ELR (cell line): ENCODE measurements at regions not wholly inside any gene's neighbourhood (a gene's known extent, or its start where the extent isn't known, plus 50 kb on each side); places are given as distances from the start of the nearest gene placed in this dataset.

Experiments used
- DNase-seq: peaks from one replicate; pipeline ENCODE4 v3.0.0-alpha.2; 2015; ENCODE audit warnings: low read depth

- no peak for DNase-seq
Measured at GRCh38 chr4:123323998-123324397, 72.6 kb upstream of the SPRY1 start.

DNA sequence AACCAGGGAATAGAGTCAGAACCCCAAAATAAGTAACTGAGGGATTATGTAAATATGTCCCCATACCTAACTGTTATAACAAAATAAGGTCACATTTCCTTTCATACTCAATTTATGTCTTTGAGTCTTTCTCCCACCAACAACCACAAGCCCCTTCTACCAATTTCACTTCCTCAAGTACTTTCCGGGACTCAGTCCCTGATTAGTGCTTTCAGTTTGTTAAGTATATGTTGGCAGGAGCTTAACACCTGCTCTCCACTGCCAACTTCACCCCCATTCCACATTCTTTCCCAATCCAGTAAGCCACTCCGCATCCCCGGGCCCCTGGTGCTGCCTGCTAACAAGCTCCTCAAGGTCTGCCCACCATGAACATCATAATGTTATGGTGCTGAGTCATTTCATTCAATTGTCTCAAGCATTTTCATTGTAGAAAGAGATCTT, 71.3 kb upstream of the SPRY1 start:
- no peak for DNase-seq

DNA sequence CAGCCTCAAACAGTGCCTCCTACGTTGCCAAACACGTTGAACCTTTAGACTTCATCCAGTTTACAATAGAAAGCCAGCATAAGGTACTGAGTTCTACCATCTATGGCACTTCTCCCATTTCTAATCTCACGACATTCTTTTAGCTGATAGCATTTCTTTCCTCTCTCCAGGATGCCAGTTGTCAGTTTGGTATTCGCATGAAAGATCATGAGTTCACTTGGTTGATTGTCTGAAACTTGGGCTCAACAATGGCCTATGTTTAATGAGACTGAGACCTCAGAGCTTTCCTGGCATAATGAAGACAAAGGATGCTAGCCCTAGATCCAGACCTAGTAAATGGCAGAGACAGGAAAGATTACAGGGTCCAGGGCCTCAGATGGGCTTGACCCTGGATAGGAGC, 69.2 kb upstream of the SPRY1 start:
- DNase-seq, result no peak

DNA sequence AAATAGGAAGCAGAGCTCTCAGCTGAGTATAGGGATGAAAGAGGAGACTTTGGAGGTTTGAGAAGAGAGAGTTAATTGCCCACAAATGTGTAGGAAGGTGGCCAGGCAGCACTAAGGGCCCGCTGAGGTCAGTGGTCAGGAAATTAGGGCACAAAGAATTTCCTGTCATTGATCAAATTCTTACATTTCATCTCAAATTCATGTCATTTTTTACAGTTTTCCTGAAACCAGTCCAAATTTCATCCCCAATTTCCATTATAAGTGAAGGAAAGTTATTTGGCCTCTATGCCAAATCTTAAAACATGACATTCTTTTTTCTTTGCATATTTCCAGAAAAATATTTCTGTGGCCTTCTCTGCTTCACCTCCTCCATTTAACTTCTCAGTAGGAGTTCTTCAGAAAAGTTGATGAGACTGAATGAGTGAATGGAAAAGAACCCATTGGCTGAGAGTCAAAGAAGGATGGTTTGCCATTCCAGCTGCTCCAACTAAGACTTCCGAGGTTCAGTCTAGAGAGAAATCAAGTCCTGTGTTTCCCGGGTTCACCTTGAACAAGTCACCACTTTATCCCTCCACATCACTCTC, 68.7 kb upstream of the SPRY1 start:
- no peak for DNase-seq

GRCh38 chr4:123338715-123339114, 57.9 kb upstream of the SPRY1 start:
- no peak for DNase-seq

DNA sequence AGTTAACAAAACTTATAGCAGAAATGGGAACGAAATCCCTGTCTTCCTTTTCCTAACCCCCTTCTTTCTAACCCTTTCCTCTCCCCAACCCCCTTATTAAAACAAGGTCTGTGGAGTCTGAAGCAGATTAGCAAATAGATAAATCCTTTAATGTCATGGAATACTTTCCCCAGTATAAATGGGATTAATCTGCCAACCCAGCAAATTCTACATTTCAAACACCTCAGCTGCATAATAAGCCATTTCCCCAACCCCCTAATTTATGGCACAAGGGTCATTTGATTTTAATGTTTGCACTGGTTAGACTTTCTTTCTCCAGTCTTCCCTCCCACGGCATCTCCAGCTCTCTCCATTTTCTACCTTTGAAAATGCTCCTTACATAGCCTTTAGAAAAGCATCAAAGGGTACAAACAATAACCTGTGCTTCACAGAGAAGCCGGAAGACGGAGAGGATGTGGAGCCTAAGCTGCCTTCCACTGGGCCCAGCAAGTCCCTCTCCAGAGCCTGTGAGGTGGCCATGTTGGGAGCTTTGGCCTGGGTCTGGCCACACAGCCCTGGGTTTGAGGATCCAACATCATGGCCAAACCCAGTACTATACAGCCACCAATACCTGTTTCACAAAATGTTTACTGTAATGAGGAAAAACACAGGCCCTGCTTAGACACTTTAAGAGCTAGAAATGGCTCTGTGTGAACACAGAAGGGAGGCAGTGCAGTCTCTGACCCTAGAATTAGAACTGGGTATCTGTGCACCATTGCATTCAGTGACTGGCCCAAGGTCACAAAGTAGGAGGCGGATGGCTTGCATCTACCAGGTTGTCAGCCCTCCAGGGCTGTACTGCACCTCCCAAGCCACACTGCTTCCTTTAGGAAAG, 56.9 kb upstream of the SPRY1 start:
- DNase-seq, result no peak

DNA sequence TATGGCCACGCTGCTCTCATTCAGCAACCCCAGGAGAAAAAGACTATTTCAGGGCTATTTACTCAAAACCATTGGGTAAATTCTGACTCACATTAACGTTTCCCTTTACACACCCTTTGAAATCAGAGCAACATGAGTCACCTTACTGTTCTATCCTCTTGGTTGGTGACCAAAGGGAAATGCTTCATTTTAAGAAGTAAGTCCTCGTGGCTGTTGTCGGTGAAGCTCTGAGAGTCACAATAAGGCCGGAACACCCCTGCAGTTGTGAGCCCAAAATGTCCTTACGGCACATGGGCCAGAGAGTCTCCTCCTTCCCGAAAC, 56.3 kb upstream of the SPRY1 start:
- DNase-seq, result peak; percentile 91

GRCh38 chr4:123342498-123342897, 54.1 kb upstream of the SPRY1 start:
- no peak for DNase-seq

- no peak for DNase-seq
Measured at GRCh38 chr4:123343400-123344041, 53.1 kb upstream of the SPRY1 start.

DNA sequence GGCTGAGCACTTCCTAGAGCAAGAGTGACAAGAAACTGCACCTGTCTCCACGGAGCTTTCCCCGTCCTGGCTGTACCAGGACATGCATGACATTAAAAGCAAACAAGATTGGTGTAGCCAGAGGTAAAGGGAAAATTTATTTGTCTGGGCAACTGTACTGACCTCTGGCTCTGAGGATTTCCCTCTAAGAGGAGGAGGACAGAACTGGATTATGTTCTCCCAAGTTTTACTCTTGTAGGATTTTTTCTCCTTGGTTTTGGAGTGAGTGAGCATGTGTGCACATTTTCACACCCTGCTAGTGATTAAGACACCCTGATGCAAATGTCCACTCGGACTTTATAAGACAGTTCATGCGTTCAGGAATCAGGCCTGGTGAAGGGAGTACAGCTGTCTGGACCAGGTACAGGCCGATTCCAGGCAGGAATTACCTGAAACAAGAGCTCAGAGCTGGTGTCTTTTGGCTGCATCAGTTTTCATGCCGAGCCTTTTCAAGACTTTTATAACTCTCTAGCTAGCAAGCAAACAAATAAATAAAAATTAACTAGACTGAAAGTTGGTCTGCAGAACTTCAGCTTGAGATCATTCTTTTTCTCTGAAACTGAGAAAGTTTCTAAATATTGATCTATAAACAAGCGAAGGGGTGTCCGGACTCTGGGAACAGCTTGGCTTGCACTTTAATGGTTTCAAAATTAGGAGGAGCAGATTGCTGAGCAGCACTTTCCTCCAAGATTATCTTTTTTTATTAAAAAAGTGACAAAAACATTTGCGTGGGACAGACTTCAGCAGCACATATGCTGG, 51.3 kb upstream of the SPRY1 start:
- no peak for DNase-seq

- DNase-seq, result no peak
Measured at GRCh38 chr4:123345935-123346300, 50.7 kb upstream of the SPRY1 start.

DNA sequence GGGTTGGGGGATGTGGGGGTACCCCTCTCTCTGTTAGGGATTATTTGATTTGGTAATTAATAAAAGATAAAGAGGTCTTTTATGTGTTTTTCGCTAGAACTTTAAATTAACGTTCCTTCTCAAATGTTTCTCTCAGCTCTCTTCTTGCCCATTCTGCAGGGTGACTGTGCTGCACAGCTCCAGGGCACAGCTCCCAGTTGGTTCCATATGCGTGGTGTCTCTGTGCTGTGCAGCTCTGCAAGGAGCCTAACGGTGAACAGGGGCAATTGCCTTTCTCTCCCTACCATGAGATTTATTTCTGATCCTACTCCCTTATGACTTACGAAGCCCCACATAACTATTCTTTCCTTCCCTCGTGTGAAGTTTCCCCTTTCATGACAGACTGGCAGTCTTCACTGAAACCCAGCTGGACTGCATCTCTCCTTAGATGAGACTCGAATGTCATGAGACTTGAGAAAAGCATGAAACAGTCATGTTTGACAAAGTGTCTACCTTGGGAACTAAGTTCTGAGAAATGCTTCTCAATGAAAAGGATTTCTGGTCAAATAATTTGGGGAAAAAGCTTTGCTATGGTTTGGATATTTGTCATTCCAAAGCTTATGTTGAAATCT, 50.2 kb upstream of the SPRY1 start:
- DNase-seq, result no peak
